CD4-positive, alpha-beta T cell treated with Interleukin-1 beta for 1 hour (primary cell): ENCODE measurements at regions not wholly inside any gene's neighbourhood (a gene's known extent, or its start where the extent isn't known, plus 50 kb on each side); places are given as distances from the start of the nearest gene placed in this dataset.

Source experiments
- DNase-seq, 2 donors: peaks; one replicate each; pipeline ENCODE4 v3.0.0-alpha.2; 2020 to 2022

- no peak for DNase-seq
Measured at GRCh38 chr4:35286434-35286833, 957.9 kb downstream of the ARAP2 start.

GRCh38 chr4:35300996-35301774 lies 943.1 kb downstream of the ARAP2 start:
- DNase-seq, result no peak

GRCh38 chr4:35315419-35315818 lies 928.9 kb downstream of the ARAP2 start:
- no peak for DNase-seq

- DNase-seq, result no peak
Measured at GRCh38 chr4:35325908-35326453, 918.3 kb downstream of the ARAP2 start.

- DNase-seq, result no peak
Measured at GRCh38 chr4:35342833-35343232, 901.5 kb downstream of the ARAP2 start.

GRCh38 chr4:35347276-35347675 lies 897.0 kb downstream of the ARAP2 start:
- no peak for DNase-seq

GRCh38 chr4:35358001-35358584 lies 886.2 kb downstream of the ARAP2 start:
- no peak for DNase-seq

- DNase-seq, result no peak
Measured at GRCh38 chr4:35364321-35364870, 879.9 kb downstream of the ARAP2 start.

- DNase-seq, result no peak
Measured at GRCh38 chr4:35365186-35365585, 879.1 kb downstream of the ARAP2 start.

GRCh38 chr4:35399912-35400311 lies 844.4 kb downstream of the ARAP2 start:
- no peak for DNase-seq

- no peak for DNase-seq
Measured at GRCh38 chr4:35423104-35423503, 821.2 kb downstream of the ARAP2 start.

- no peak for DNase-seq
Measured at GRCh38 chr4:35447474-35447873, 796.8 kb downstream of the ARAP2 start.

GRCh38 chr4:35459045-35459444 lies 785.3 kb downstream of the ARAP2 start:
- no peak for DNase-seq

GRCh38 chr4:35461931-35462659 lies 782.2 kb downstream of the ARAP2 start:
- DNase-seq, result no peak

- no peak for DNase-seq
Measured at GRCh38 chr4:35463251-35463952, 780.9 kb downstream of the ARAP2 start.

- DNase-seq, result no peak
Measured at GRCh38 chr4:35464964-35465528, 779.3 kb downstream of the ARAP2 start.

GRCh38 chr4:35491093-35491492 lies 753.2 kb downstream of the ARAP2 start:
- DNase-seq, result no peak

- no peak for DNase-seq
Measured at GRCh38 chr4:35493977-35494376, 750.3 kb downstream of the ARAP2 start.

- no peak for DNase-seq
Measured at GRCh38 chr4:35494955-35495354, 749.4 kb downstream of the ARAP2 start.

GRCh38 chr4:35500812-35501211 lies 743.5 kb downstream of the ARAP2 start:
- no peak for DNase-seq

- DNase-seq, result no peak
Measured at GRCh38 chr4:35503435-35503834, 740.9 kb downstream of the ARAP2 start.

- DNase-seq, result no peak
Measured at GRCh38 chr4:35506161-35506560, 738.2 kb downstream of the ARAP2 start.
